ENCODE measurements at regions not wholly inside any gene's neighbourhood (a gene's known extent, or its start where the extent isn't known, plus 50 kb on each side); places are given as distances from the start of the nearest gene placed in this dataset.
"Not testable (repeated sequence)": the region's sequence is repeated elsewhere in the genome, so short reads cannot be mapped to it uniquely, and the experiment has no call there.

DNA sequence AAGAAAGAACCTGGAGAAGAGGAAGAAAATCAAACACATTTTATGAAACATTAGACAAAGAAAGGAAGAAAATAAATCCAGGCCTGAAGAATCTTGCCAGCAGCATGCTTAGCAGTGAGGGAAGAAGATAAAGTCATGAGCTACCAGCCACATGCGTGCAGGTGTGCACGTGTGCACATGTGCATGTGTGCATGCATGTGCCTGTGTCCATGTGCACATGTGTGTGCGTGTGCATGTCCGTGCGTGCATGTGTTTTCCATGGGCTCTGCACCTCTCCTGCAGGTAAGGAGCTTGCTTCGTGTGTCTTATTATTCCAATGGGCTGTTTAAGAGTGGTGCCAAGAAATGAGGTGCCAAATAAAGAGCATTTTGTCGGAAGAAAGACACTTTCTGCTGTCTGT lies 322.2 kb downstream of the FGFR2 start:
- no peak for DNase-seq (ENCODE audit: low read depth)

GRCh38 chr10:121276822-121277221 lies 321.4 kb downstream of the FGFR2 start:
- no peak for DNase-seq (ENCODE audit: low read depth)

DNA sequence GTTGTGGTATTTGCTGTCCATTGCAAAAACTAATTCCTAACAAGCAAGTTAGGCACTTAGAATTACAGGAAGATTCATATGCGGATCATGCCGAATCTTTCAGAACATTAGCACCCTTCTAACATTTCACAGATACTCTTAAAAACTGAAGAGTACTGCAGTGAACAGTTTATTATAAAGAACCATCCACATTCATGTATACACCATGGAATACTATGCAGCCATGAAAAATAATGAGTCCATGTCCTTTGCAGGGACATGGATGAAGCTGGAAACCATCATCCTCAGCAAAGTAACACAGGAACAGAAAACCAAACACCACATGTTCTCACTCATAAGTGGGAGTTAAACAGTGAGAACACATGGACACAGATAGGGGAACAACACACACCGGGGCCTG lies 319.9 kb downstream of the FGFR2 start:
- not testable (repeated sequence) for DNase-seq (ENCODE audit: low read depth)

- no peak for DNase-seq (ENCODE audit: low read depth)
Observed at GRCh38 chr10:121281576-121281975, 316.7 kb downstream of the FGFR2 start.

DNA sequence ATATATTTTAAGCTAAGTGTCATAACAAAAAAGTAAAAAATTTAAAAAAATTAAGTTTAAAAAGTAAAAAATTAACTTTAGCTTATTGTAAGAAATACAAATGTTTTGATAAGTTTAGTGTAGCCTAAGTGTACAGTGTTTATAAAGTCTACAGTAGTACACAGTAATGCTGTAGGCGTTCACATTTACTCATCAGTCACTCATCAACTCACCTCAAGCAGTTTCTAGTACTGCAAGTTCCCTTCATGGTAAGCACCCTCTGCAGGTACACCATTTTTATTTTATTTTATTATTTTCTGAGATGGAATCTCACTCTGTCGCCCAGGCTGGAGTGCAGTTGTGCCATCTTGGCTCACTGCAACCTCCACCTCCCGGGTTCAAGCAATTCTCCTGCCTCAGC lies 316.0 kb downstream of the FGFR2 start:
- DNase-seq (ENCODE audit: low read depth) = no peak

DNA sequence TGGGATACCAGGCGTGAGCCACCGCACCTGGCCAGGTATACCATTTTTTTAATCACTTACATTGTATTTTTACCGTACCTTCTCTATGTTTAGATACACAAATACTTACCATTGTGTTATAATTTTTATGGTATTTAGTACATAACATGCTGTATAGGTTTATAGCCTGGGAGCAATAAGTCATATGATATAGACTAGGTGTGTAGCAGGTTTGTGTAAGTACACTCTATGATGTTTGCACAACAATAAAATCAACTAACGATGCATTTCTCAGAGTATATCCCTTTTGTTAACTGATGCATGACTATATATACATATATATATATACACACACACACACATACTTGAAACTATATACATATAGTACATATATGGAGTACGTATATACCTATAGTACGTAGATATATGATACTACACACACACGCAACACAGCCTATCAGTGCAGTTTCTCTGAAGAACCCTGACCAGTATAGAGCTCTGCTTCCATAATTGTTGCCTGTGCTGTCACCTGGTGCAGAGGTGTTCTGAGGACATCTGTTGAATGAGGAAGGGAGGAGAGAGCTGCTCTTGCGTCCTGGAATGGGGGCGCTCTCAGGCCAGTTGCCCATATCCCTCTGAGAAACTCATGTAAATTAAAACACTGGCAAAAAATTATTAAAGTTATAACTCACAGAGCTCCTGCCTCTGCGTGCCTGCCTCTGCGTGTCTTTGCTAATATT lies 315.3 kb downstream of the FGFR2 start:
- DNase-seq (ENCODE audit: low read depth) = no peak

DNA sequence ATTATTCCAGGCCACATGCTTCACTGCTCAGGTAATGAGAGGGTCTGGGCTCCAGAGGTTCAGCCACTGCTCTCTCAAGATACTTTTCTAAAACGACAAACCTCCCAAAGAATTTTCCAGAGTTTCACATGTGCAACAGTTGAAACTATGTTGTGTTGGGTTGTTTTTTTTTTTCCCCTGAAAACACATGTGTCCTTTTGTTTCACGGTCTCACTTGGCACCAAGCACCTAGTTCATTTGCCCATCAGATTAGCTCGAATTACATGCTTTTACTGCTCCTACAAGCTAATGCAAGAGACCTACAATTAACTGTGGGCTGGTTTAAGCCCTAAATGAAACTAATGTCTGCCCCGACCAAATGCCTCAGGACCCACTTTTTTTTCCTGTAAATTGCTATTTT lies 313.3 kb downstream of the FGFR2 start:
- no peak for DNase-seq (ENCODE audit: low read depth)

GRCh38 chr10:121285406-121286196 lies 312.6 kb downstream of the FGFR2 start:
- DNase-seq (ENCODE audit: low read depth) = no peak

DNA sequence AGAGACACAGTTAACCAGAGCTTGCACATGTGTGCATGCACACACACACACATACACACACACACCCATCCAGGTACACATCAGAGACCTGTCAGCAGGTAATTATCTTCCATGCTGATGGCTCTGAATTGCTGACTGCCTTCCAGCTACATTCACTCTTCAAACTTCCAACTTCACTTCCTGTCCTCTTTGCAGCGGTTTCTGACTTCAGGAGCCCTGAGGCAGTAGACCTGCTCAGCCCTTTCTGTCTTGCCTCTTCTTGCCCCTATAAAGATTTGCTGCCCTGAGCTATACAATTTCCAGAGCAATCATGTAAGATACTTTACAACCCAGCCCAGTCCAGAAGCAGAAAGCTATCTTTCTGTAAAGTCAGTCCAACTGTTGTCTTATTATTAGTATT lies 310.2 kb downstream of the FGFR2 start:
- no peak for DNase-seq (ENCODE audit: low read depth)

DNA sequence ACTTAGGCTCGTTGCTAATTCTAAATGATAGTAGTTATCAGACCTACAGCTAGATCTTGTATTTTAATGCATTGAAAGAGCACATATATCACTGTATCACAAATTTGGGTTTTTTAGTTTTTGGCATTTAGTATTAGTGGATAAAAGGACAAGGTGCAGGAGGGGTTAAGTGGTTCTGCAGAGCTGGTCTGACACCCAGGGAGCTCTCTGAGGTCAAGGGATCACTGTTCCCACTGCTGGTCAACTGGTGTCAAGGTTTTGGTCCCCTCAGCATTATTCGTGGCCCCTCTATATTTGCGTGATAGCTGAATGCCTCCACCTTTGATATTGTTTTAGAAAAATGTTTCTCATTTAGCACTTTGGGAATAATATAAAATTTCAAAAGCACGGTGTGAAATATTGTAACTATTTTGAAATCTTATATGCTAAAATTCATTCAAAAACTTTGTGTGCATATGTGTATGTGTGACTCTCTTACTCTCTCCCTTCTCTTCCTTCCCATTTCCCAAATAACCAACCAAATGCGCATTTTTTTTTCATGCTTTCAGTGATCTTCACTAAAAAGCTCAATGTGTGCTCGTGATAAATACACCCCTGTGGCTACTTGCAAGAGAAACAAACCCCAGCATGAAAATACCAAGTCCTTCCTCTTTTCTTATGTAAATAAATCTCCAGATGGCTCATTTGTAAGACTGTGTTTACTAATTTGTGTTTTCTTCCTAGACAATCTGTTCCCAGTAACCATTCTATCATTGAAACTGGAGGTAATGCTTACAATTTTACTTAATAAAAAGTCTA lies 309.2 kb downstream of the FGFR2 start:
- DNase-seq (ENCODE audit: low read depth) = no peak

DNA sequence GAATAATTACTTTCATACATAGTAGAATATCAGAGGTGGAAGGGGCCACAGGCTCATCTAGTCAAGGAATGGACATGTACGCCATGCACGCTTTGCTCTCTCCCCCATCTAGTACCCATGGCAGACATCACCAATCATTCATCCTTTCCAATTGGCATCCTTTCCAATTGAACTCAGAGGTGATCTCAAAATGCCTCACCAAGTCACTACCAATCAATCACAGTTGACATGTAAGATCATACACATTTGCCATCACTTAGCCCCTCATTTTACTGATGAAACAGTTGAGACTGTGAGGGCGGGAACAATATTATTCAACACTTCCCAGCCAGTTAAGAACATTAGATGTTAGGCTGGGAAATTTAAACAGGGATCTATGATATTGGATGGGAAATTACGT lies 308.4 kb downstream of the FGFR2 start:
- no peak for DNase-seq (ENCODE audit: low read depth)

GRCh38 chr10:121290674-121291073 lies 307.6 kb downstream of the FGFR2 start:
- DNase-seq (ENCODE audit: low read depth) = no peak

DNA sequence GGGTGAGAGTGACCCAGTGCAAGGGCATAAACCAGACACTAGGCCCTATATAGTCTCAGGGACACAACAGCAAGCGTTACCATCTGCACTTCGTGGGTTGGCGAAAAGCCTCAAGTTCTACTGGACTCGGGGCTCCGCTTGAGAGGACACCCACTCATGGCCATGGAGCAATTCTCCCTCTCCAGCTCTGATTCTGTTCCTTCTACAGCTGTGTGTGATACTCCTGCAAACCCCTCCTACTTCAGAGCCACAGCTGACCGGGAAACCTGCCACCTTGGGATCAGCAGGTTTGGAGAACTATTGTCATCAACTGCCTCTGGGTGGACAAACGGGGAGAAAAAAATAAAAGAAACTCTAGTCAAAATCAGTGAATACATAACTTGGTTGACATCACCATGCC lies 306.9 kb downstream of the FGFR2 start:
- no peak for DNase-seq (ENCODE audit: low read depth)

GRCh38 chr10:121291823-121292222 lies 306.4 kb downstream of the FGFR2 start:
- DNase-seq (ENCODE audit: low read depth) = no peak

DNA sequence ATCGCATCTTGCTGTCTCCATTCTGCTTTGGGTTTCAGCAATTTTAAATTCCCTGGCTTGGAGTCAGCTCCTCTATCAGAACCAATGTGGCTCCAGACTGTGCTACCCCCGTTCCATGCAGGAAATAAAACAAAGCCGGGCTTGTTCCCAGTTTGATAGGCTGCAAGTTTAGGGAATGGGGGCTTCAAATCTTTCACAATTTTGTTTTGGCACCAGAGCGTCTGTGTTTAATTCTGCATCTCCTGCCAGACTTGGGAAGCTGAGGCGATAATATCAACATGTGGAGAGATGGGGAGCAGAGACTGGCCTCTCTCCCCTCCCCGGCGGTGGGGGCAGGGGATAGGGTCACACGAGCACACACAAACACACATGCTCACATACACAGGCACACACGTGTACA lies 305.9 kb downstream of the FGFR2 start:
- DNase-seq (ENCODE audit: low read depth) = no peak

DNA sequence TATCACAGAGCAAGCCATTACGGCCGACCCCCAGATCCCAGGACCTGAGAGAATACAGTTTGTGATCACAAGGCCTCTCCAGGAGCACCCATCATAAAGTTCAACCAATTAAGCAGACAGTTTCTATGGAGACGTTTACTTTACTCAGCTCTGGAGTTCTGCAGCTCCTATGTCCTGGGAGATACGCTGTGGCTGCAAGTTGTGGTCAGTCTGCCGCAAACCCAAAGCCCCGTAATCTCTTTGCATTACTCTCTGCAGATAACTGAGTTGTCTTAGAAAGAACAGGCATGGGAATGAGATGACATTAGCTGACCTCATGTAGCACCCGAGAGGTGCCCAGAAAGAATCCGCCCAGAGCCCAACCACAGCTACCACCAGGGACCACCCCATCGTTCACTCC lies 305.1 kb downstream of the FGFR2 start:
- DNase-seq (ENCODE audit: low read depth) = no peak

GRCh38 chr10:121294630-121295029 lies 303.6 kb downstream of the FGFR2 start:
- no peak for DNase-seq (ENCODE audit: low read depth)

GRCh38 chr10:121296378-121296777 lies 301.9 kb downstream of the FGFR2 start:
- no peak for DNase-seq (ENCODE audit: low read depth)

DNA sequence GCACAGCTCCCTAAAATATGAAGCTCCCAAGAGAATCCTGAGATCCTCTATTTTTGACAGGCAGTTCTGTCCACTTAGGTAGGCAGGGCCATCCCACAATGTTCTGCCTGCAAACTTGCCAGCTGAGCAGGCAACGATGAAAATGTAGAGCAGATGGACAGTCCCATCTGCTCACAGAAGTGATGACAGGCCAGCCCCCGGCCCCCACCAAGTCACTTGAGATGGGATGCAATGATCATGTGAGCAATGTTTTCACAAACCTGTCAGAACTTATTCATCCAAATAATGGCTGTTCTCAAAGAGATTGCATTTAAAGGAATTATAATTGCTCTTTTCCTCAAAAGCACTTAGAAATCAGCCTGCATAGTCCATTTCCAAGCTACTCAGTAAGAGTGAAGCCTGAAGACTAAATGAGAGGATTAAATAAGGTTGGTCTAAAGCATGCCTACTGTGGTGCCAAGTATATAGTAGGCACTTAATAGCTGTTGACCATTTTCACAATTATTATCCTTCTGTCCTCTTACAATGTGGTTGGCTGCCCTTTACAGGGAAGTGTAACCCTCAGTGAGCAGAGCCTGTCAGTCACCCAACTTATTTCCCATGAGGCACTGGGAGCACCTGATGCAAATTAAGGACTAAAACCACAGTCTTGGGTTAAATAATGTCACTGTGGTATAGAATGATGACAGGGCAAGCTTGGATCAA lies 301.2 kb downstream of the FGFR2 start:
- DNase-seq (ENCODE audit: low read depth) = no peak

- no peak for DNase-seq (ENCODE audit: low read depth)
Observed at GRCh38 chr10:121300723-121301122, 297.5 kb downstream of the FGFR2 start.

- no peak for DNase-seq (ENCODE audit: low read depth)
Observed at GRCh38 chr10:121302541-121303180, 295.6 kb downstream of the FGFR2 start.

Data from EH (cell line).